GM12891 (cell line): ENCODE measurements at regions not wholly inside any gene's neighbourhood (a gene's known extent, or its start where the extent isn't known, plus 50 kb on each side); places are given as distances from the start of the nearest gene placed in this dataset.

ENCODE experiments used
- POLR2A ChIP-seq: IDR thresholded peaks from 2 replicates; pipeline ENCODE4 v1.6.1; 2011; ENCODE audit warnings: low read depth, low read length, control low read depth
- POLR2AphosphoS5 ChIP-seq: IDR thresholded peaks from 2 replicates; pipeline ENCODE4 v1.6.1; 2011; ENCODE audit warnings: low read depth, low read length, control low read depth
- SPI1 ChIP-seq: IDR thresholded peaks from 2 replicates; pipeline ENCODE4 v1.6.1; 2011; ENCODE audit warnings: low read depth, low read length, control low read depth
- TAF1 ChIP-seq: IDR thresholded peaks from 2 replicates; pipeline ENCODE4 v1.6.1; 2011; ENCODE audit warnings: low read depth, low read length, control low read depth

DNA sequence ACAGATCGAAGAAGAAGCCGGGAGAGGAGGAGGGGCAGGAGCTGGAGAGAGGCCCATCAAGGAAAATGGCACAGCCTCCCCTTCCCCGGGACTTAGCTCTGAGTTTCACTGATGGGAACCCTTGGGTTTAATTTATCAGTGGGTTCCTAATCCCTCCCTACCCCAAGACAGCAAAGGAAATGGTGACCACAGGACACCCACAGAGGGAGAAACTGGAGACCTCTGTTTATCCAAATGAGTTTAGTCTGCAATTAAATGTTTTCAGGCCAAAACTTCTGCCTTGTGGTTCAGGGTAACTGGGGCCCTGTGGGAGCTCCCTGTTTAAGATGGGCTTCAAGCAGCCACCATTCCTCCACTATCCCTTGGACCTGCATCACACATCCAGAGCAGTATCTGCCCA is 190.8 kb upstream of the TOPAZ1 start:
- TF ChIP-seq POLR2A (no peak), POLR2AphosphoS5 (no peak), TAF1 (no peak), SPI1 (no peak)
